Vagina (tissue), 2 donors: ENCODE measurements at regions not wholly inside any gene's neighbourhood (a gene's known extent, or its start where the extent isn't known, plus 50 kb on each side); places are given as distances from the start of the nearest gene placed in this dataset.

Experiments used
- DNase-seq, 2 donors: peaks; one replicate each; pipeline ENCODE4 v3.0.0-alpha.2; 2017; ENCODE audit errors: extremely low spot score in 2 of 2
- H3K27ac ChIP-seq: fragments of 200-600 bp; sonication (generic); one replicate; pipeline ENCODE4 v1.5.1; 2019
- H3K27me3 ChIP-seq: fragments of 200-600 bp; sonication (generic); one replicate; pipeline ENCODE4 v1.5.1; 2019
- H3K36me3 ChIP-seq, 2 donors: fragments of 200-600 bp; sonication (generic); one replicate each; pipeline ENCODE4 v1.5.1; 2017 to 2019
- H3K4me1 ChIP-seq: fragments of 200-600 bp; sonication (generic); one replicate; pipeline ENCODE4 v1.5.1; 2019
- H3K4me3 ChIP-seq, 2 donors: fragments of 200-600 bp; sonication (generic); 1 replicate in 1 of 2; 2 replicates in 1 of 2; pipeline ENCODE4 v1.5.1; 2016 to 2019
- H3K9me3 ChIP-seq: fragments of 200-600 bp; sonication (generic); one replicate; pipeline ENCODE4 v1.5.1; 2019
- CTCF ChIP-seq, 3 experiments: fragments of 450-650 bp in 2 of 3; fragments of 200-600 bp in 1 of 3; sonication (generic) in 1 of 3; IDR thresholded peaks; one replicate each; pipeline ENCODE4 v1.5.1; 2017 to 2019; ENCODE audit warnings: antibody characterized with exemption in 3 of 3, mild to moderate bottlenecking in 2 of 3, moderate library complexity in 2 of 3
- POLR2A ChIP-seq, 2 donors: fragments of 450-650 bp; IDR thresholded peaks; one replicate each; pipeline ENCODE4 v1.6.1; 2017; ENCODE audit warnings: antibody characterized with exemption in 2 of 2, mild to moderate bottlenecking in 2 of 2, moderate library complexity in 2 of 2
- POLR2AphosphoS5 ChIP-seq, 2 donors: sonication (generic); formaldehyde crosslinking; IDR thresholded peaks; one replicate each; pipeline ENCODE4 v1.9.0; 2017; ENCODE audit warnings: antibody characterized with exemption in 2 of 2, mild to moderate bottlenecking in 2 of 2, low read depth in 1 of 2; ENCODE audit not compliant: insufficient read depth in 1 of 2
- intact Hi-C: fragments of 100-400 bp; cut with DNase I; formaldehyde crosslinking; loops from one replicate; pipeline ENCODE4 v1.15.1; 2023

- no peaks in the 10 kb centered on the region for H3K9me3 ChIP-seq
- TF ChIP-seq POLR2AphosphoS5 (IDR thresholded peaks at IDR 0.05; ENCODE audit: insufficient read depth in 1 of 2, low read depth in 1 of 2): no peak
- no peak for TF ChIP-seq POLR2A (IDR thresholded peaks at IDR 0.05)
- TF ChIP-seq CTCF (IDR thresholded peaks at IDR 0.05): no peak
- H3K27me3 ChIP-seq: no peaks in the 10 kb centered on the region
- H3K27ac ChIP-seq: no peak overlapping the region
- H3K36me3 ChIP-seq: no peaks in the 10 kb centered on the region
- DNase-seq: no peak
- intact Hi-C loops: no loop called here
- H3K4me1 ChIP-seq: peaks cover 7% of the 10 kb centered on the region
- H3K4me3 ChIP-seq: no peak overlapping the region
Observed at GRCh38 chr10:78207216-78207615, 173.6 kb downstream of the RPS24 start.

- Histone ChIP-seq H3K4me1 (peaks cover 12% of the 10 kb centered on the region), H3K27ac (no peak overlapping the region), H3K36me3 (no peaks in the 10 kb centered on the region), H3K4me3 (no peak overlapping the region), H3K9me3 (no peaks in the 10 kb centered on the region), H3K27me3 (no peaks in the 10 kb centered on the region)
- no peak for DNase-seq
- intact Hi-C loops: no loop called here
- TF ChIP-seq POLR2A (IDR thresholded peaks at IDR 0.05) (no peak), CTCF (IDR thresholded peaks at IDR 0.05) (no peak), POLR2AphosphoS5 (IDR thresholded peaks at IDR 0.05; ENCODE audit: insufficient read depth in 1 of 2, low read depth in 1 of 2) (no peak)
Observed at GRCh38 chr10:78207776-78208175, 174.1 kb downstream of the RPS24 start.

- DNase-seq: no peak
Observed at GRCh38 chr10:78209970-78210369, 176.3 kb downstream of the RPS24 start.

GRCh38 chr10:78210548-78210947 is 176.9 kb downstream of the RPS24 start:
- Histone ChIP-seq H3K36me3 (no peaks in the 10 kb centered on the region), H3K4me1 (peaks cover 21% of the 10 kb centered on the region), H3K27me3 (no peaks in the 10 kb centered on the region), H3K9me3 (no peaks in the 10 kb centered on the region), H3K4me3 (no peak overlapping the region), H3K27ac (no peak overlapping the region)
- TF ChIP-seq POLR2AphosphoS5 (IDR thresholded peaks at IDR 0.05; ENCODE audit: insufficient read depth in 1 of 2, low read depth in 1 of 2) (no peak), CTCF (IDR thresholded peaks at IDR 0.05) (no peak), POLR2A (IDR thresholded peaks at IDR 0.05) (no peak)
- no peak for DNase-seq
- intact Hi-C loops: loop anchor here (5.0 kb wide), 1 partner anchor 992 kb away; no protein-coding TSS in a partner anchor

More at GRCh38 chr10:78209970-78210369, 176.3 kb downstream of the RPS24 start:
- intact Hi-C loops: loop anchor here (5.0 kb wide), 1 partner anchor 992 kb away; no protein-coding TSS in a partner anchor
- TF ChIP-seq CTCF (IDR thresholded peaks at IDR 0.05): no peak
- TF ChIP-seq POLR2A (IDR thresholded peaks at IDR 0.05): no peak
- TF ChIP-seq POLR2AphosphoS5 (IDR thresholded peaks at IDR 0.05; ENCODE audit: insufficient read depth in 1 of 2, low read depth in 1 of 2): no peak
- H3K27me3 ChIP-seq: no peaks in the 10 kb centered on the region
- H3K4me3 ChIP-seq: no peak overlapping the region
- no peak overlapping the region for H3K27ac ChIP-seq
- no peaks in the 10 kb centered on the region for H3K36me3 ChIP-seq
- no peaks in the 10 kb centered on the region for H3K9me3 ChIP-seq
- H3K4me1 ChIP-seq: peaks cover 15% of the 10 kb centered on the region

GRCh38 chr10:78210976-78211375 is 177.3 kb downstream of the RPS24 start:
- H3K4me3 ChIP-seq: no peak overlapping the region
- no peaks in the 10 kb centered on the region for H3K9me3 ChIP-seq
- H3K4me1 ChIP-seq: peaks cover 25% of the 10 kb centered on the region
- no peak for DNase-seq
- no peak overlapping the region for H3K27ac ChIP-seq
- no peak for TF ChIP-seq POLR2A (IDR thresholded peaks at IDR 0.05)
- H3K36me3 ChIP-seq: no peaks in the 10 kb centered on the region
- intact Hi-C loops: loop anchor here (5.0 kb wide), 1 partner anchor 991 kb away; no protein-coding TSS in a partner anchor
- no peaks in the 10 kb centered on the region for H3K27me3 ChIP-seq
